HEK293 (cell line): ENCODE measurements at regions not wholly inside any gene's neighbourhood (a gene's known extent, or its start where the extent isn't known, plus 50 kb on each side); places are given as distances from the start of the nearest gene placed in this dataset.

ENCODE experiments used
- CTCF ChIA-PET: fragments of 350-600 bp; formaldehyde crosslinking; extraction: SDS; loops from one replicate; lab custom pipeline; 2021; ENCODE audit warnings: antibody characterized with exemption; lab: Yijun Ruan, JAX
- POLR2A ChIA-PET: fragments of 300-600 bp; formaldehyde crosslinking; extraction: SDS; loops from one replicate; lab custom pipeline; 2020; ENCODE audit warnings: antibody characterized with exemption, inconsistent platforms; lab: Yijun Ruan, JAX
- H3K27ac ChIP-seq: fragments of 200-500 bp; sonication (Bioruptor generic); 2 replicates; pipeline ENCODE4 v1.5.1; 2014; ENCODE audit warnings: low read depth, low read length, control low read depth, inconsistent platforms; ENCODE audit errors: extremely low read depth
- H3K36me3 ChIP-seq, 2 experiments: fragments of 200-500 bp in 1 of 2; sonication (Bioruptor generic) in 1 of 2; 1 replicate in 1 of 2; 2 replicates in 1 of 2; pipeline ENCODE4 v1.5.1; 2014 to 2017; ENCODE audit warnings: inconsistent platforms in 2 of 2, low read length in 2 of 2; ENCODE audit not compliant: control insufficient read depth in 2 of 2, insufficient read depth in 1 of 2
- H3K4me1 ChIP-seq: fragments of 200-500 bp; sonication (Bioruptor generic); 2 replicates; pipeline ENCODE4 v1.5.1; 2014; ENCODE audit warnings: mild to moderate bottlenecking, low read length, inconsistent platforms; ENCODE audit not compliant: control insufficient read depth, insufficient read depth
- H3K4me3 ChIP-seq: 2 replicates; pipeline ENCODE4 v1.5.1; 2011; ENCODE audit warnings: low read depth, mild to moderate bottlenecking, control low read depth, low read length, moderate library complexity
- H3K9me3 ChIP-seq: fragments of 200-500 bp; sonication (Bioruptor generic); 2 replicates; pipeline ENCODE4 v1.5.1; 2014; ENCODE audit warnings: low read depth, low read length, inconsistent platforms; ENCODE audit not compliant: control insufficient read depth, insufficient read depth
- BCL11B ChIP-seq: fragments of 450-650 bp; formaldehyde crosslinking; IDR thresholded peaks from 2 replicates; pipeline ENCODE4 v1.5.1; 2016; ENCODE audit warnings: low read depth, missing biosample characterization, missing genetic modification characterization
- HOXD13 ChIP-seq: sonication (generic); formaldehyde crosslinking; IDR thresholded peaks from 2 replicates; pipeline ENCODE4 v1.8.0; 2022; ENCODE audit warnings: missing genetic modification reagents, borderline replicate concordance
- KLF9 ChIP-seq: fragments of 450-650 bp; formaldehyde crosslinking; IDR thresholded peaks from 2 replicates; pipeline ENCODE4 v1.5.1; 2016; ENCODE audit warnings: missing biosample characterization, missing genetic modification characterization, low read depth
- OSR2 ChIP-seq: fragments of 450-650 bp; formaldehyde crosslinking; IDR thresholded peaks from 2 replicates; pipeline ENCODE4 v1.5.1; 2016; ENCODE audit warnings: missing biosample characterization, missing genetic modification characterization
- ZBTB8A ChIP-seq: fragments of 450-650 bp; formaldehyde crosslinking; IDR thresholded peaks from 2 replicates; pipeline ENCODE4 v1.5.1; 2016; ENCODE audit warnings: missing biosample characterization, missing genetic modification characterization
- ZNF132 ChIP-seq: fragments of 450-650 bp; formaldehyde crosslinking; IDR thresholded peaks from 2 replicates; pipeline ENCODE4 v1.5.1; 2017; ENCODE audit warnings: missing biosample characterization, missing genetic modification characterization, borderline replicate concordance
- ZNF302 ChIP-seq: fragments of 450-650 bp; formaldehyde crosslinking; IDR thresholded peaks from 2 replicates; pipeline ENCODE4 v1.5.1; 2016; ENCODE audit warnings: missing biosample characterization, missing genetic modification characterization, low read depth
- ZNF335 ChIP-seq: fragments of 450-650 bp; formaldehyde crosslinking; conservative IDR thresholded peaks from 2 replicates; pipeline ENCODE4 v1.5.1; 2016; ENCODE audit warnings: missing biosample characterization, missing genetic modification characterization
- ZNF354C ChIP-seq: fragments of 450-650 bp; formaldehyde crosslinking; IDR thresholded peaks from 2 replicates; pipeline ENCODE4 v1.5.1; 2016; ENCODE audit warnings: missing biosample characterization, missing genetic modification characterization, low read depth, borderline replicate concordance
- ZNF394 ChIP-seq: fragments of 450-650 bp; formaldehyde crosslinking; IDR thresholded peaks from 2 replicates; pipeline ENCODE4 v1.5.1; 2016; ENCODE audit warnings: missing biosample characterization, missing genetic modification characterization, mild to moderate bottlenecking, moderate library complexity, borderline replicate concordance
- ZNF423 ChIP-seq: fragments of 450-650 bp; formaldehyde crosslinking; IDR thresholded peaks from 2 replicates; pipeline ENCODE4 v1.5.1; 2016; ENCODE audit warnings: missing biosample characterization, missing genetic modification characterization
- ZNF48 ChIP-seq: fragments of 450-650 bp; formaldehyde crosslinking; IDR thresholded peaks from 2 replicates; pipeline ENCODE4 v1.5.1; 2016; ENCODE audit warnings: missing biosample characterization, missing genetic modification characterization
- ZNF600 ChIP-seq: fragments of 450-650 bp; formaldehyde crosslinking; IDR thresholded peaks from 2 replicates; pipeline ENCODE4 v1.5.1; 2016; ENCODE audit warnings: missing biosample characterization, missing genetic modification characterization
- ZSCAN30 ChIP-seq: fragments of 450-650 bp; IDR thresholded peaks from 2 replicates; pipeline ENCODE4 v1.5.1; 2018; ENCODE audit warnings: missing biosample characterization, mild to moderate bottlenecking, missing genetic modification characterization, moderate library complexity
- TF ChIP-seq, protein P1 (sequence below): fragments of 450-650 bp; formaldehyde crosslinking; IDR thresholded peaks from 2 replicates; pipeline ENCODE4 v1.5.1; 2016; ENCODE audit warnings: missing biosample characterization, missing genetic modification characterization
- TF ChIP-seq, protein P2 (sequence below): fragments of 450-650 bp; formaldehyde crosslinking; IDR thresholded peaks from 2 replicates; pipeline ENCODE4 v1.5.1; 2016; ENCODE audit warnings: missing biosample characterization, missing genetic modification characterization
- TF ChIP-seq, protein P3 (sequence below): fragments of 450-650 bp; IDR thresholded peaks from 2 replicates; pipeline ENCODE4 v1.5.1; 2018; ENCODE audit warnings: missing biosample characterization, missing genetic modification characterization
- TF ChIP-seq, protein P4 (sequence below): fragments of 450-650 bp; formaldehyde crosslinking; IDR thresholded peaks from 2 replicates; pipeline ENCODE4 v1.5.1; 2016; ENCODE audit warnings: missing biosample characterization, missing genetic modification characterization, low read depth

DNA sequence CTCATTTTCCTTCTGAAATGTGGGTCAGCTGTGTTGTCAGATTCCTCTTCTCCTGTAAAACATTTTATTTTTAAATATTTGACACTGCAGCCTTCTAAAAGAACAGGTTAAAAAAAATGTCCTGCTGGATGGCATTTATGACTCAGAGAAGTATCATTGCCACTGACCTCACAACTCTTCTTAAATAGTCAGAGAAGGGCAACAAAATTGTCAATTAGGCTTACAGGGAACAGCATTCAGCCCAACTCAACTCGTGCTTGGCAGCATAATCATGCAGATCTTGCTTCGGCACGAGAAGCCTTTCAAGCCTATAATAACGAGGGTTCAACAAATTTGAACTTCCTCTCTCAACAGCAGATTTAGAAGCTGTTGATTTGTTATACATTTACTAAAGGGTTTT is 296.7 kb upstream of the DACH1 start:
- no peak for TF ChIP-seq ZNF600 (tag by site-specific recombination)
- no peak for TF ChIP-seq OSR2 (tag by site-specific recombination)
- ChIA-PET CTCF (no interaction called here), POLR2A (no interaction called here)
- no peaks in the 10 kb centered on the region for H3K4me1 ChIP-seq
- H3K36me3 ChIP-seq = no peaks in the 10 kb centered on the region
- no peak overlapping the region for H3K27ac ChIP-seq
- H3K9me3 ChIP-seq = no peaks in the 10 kb centered on the region
- no peak overlapping the region for H3K4me3 ChIP-seq

DNA sequence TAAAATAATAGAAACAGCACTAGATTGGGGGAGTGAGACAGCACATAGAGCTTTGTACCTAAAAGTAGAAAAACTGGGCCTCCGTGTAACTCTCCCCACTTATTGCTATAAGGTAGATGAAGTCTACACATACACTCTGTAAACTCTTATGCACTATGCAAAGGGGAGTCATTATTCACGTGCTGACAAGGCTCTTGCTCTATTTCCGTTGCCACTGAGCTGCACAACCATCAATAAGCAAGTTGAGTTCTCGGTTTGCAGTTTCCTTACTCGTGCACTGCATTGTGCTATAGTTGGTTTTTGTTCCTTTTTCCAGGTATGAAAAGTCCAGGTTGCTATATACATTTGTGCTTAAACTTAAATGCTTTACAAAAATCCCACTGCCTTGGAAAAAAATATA is 294.0 kb upstream of the DACH1 start:
- Histone ChIP-seq H3K36me3 (no peaks in the 10 kb centered on the region), H3K4me1 (no peaks in the 10 kb centered on the region), H3K4me3 (no peak overlapping the region), H3K27ac (no peak overlapping the region), H3K9me3 (no peaks in the 10 kb centered on the region)
- CTCF ChIA-PET = no interaction called here
- POLR2A ChIA-PET = no interaction called here
- TF ChIP-seq ZBTB8A (no peak), ZNF302 (no peak), ZNF335 (tag by site-specific recombination) (no peak), BCL11B (tag by site-specific recombination) (no peak), HOXD13 (CRISPR knock-in tag) (no peak), ZSCAN30 (tag by site-specific recombination) (no peak), KLF9 (tag by site-specific recombination) (no peak), ZNF48 (tag by site-specific recombination) (no peak), ZNF354C (tag by site-specific recombination) (no peak), ZNF132 (tag by site-specific recombination) (no peak)

DNA sequence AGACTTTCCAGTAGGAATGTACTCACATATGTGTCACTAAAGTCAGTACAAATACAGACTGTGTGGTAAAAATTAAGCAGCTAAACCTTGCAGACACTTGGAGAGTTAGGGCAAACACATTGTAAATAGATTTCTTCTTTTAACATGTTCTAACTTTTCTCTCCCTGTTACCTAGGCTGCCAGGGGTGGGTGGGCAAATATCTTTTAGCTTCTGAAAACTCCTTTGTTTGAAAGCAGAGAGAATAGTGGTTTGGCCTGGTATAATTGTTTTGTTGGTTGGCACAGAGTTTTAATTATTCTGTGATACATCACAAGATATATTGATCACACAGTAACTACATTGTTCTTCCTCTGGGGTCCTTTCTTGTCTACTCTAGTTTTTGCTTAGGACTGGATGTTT is 289.8 kb upstream of the DACH1 start:
- no peak overlapping the region for H3K4me3 ChIP-seq
- TF ChIP-seq ZNF423 (tag by site-specific recombination) (no peak), ZNF394 (no peak)
- TF ChIP-seq, protein P1, sequence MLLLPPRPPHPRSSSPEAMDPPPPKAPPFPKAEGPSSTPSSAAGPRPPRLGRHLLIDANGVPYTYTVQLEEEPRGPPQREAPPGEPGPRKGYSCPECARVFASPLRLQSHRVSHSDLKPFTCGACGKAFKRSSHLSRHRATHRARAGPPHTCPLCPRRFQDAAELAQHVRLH = no peak
- TF ChIP-seq, protein P2, sequence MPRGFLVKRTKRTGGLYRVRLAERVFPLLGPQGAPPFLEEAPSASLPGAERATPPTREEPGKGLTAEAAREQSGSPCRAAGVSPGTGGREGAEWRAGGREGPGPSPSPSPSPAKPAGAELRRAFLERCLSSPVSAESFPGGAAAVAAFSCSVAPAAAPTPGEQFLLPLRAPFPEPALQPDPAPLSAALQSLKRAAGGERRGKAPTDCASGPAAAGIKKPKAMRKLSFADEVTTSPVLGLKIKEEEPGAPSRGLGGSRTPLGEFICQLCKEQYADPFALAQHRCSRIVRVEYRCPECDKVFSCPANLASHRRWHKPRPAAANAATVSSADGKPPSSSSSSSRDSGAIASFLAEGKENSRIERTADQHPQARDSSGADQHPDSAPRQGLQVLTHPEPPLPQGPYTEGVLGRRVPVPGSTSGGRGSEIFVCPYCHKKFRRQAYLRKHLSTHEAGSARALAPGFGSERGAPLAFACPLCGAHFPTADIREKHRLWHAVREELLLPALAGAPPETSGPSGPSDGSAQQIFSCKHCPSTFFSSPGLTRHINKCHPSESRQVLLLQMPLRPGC (tag by site-specific recombination) = no peak
- TF ChIP-seq, protein P3, sequence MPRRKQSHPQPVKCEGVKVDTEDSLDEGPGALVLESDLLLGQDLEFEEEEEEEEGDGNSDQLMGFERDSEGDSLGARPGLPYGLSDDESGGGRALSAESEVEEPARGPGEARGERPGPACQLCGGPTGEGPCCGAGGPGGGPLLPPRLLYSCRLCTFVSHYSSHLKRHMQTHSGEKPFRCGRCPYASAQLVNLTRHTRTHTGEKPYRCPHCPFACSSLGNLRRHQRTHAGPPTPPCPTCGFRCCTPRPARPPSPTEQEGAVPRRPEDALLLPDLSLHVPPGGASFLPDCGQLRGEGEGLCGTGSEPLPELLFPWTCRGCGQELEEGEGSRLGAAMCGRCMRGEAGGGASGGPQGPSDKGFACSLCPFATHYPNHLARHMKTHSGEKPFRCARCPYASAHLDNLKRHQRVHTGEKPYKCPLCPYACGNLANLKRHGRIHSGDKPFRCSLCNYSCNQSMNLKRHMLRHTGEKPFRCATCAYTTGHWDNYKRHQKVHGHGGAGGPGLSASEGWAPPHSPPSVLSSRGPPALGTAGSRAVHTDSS (tag by site-specific recombination) = no peak
- TF ChIP-seq, protein P4, sequence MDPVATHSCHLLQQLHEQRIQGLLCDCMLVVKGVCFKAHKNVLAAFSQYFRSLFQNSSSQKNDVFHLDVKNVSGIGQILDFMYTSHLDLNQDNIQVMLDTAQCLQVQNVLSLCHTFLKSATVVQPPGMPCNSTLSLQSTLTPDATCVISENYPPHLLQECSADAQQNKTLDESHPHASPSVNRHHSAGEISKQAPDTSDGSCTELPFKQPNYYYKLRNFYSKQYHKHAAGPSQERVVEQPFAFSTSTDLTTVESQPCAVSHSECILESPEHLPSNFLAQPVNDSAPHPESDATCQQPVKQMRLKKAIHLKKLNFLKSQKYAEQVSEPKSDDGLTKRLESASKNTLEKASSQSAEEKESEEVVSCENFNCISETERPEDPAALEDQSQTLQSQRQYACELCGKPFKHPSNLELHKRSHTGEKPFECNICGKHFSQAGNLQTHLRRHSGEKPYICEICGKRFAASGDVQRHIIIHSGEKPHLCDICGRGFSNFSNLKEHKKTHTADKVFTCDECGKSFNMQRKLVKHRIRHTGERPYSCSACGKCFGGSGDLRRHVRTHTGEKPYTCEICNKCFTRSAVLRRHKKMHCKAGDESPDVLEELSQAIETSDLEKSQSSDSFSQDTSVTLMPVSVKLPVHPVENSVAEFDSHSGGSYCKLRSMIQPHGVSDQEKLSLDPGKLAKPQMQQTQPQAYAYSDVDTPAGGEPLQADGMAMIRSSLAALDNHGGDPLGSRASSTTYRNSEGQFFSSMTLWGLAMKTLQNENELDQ = no peak
- ChIA-PET CTCF (no interaction called here), POLR2A (no interaction called here)
- no peaks in the 10 kb centered on the region for H3K4me1 ChIP-seq
- H3K9me3 ChIP-seq = no peaks in the 10 kb centered on the region
- H3K36me3 ChIP-seq = no peaks in the 10 kb centered on the region
- H3K27ac ChIP-seq = no peak overlapping the region
